Right lobe of liver (tissue), 4 donors: ENCODE measurements at regions not wholly inside any gene's neighbourhood (a gene's known extent, or its start where the extent isn't known, plus 50 kb on each side); places are given as distances from the start of the nearest gene placed in this dataset.

Experiments used
- POLR2A ChIP-seq: fragments of 450-650 bp; IDR thresholded peaks from one replicate; pipeline ENCODE4 v1.6.1; 2017; ENCODE audit warnings: antibody characterized with exemption, mild to moderate bottlenecking
- TF ChIP-seq, protein P1 (sequence below), 4 donors: fragments of 200-600 bp in 3 of 4; fragments of 450-650 bp in 1 of 4; IDR thresholded peaks; one replicate each; pipeline versions ENCODE4 v1.5.1 to v1.8.0; 2016 to 2022; ENCODE audit warnings: antibody characterized with exemption in 4 of 4, mild to moderate bottlenecking in 2 of 4
- donor health status: DM: no; HTN: no; CAD: no.
- donor health status: DM: no; HTN: no; CAD: no.
- donor health status: DM: no; HTN: yes; CAD: no.

DNA sequence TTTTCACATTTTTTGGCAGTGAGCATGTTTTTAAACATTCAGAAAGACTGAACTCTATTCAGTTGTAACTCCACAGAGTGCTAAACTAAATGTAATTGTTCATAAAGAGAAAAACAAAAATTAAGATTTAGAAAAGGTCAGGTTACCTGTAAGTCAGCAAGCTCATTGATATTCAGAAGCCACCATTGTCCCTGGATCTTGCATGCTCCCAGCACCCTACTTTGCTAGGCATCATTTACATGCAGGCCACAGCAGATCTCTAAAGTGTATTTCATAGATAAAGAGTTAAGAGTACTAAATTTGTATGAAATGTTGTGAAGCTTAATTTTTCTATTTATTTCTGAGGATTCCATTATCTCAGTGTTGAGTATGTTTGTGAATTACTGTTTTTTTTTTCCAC lies 64.8 kb upstream of the CDH19 start:
- no peak for TF ChIP-seq POLR2A
- TF ChIP-seq, protein P1, sequence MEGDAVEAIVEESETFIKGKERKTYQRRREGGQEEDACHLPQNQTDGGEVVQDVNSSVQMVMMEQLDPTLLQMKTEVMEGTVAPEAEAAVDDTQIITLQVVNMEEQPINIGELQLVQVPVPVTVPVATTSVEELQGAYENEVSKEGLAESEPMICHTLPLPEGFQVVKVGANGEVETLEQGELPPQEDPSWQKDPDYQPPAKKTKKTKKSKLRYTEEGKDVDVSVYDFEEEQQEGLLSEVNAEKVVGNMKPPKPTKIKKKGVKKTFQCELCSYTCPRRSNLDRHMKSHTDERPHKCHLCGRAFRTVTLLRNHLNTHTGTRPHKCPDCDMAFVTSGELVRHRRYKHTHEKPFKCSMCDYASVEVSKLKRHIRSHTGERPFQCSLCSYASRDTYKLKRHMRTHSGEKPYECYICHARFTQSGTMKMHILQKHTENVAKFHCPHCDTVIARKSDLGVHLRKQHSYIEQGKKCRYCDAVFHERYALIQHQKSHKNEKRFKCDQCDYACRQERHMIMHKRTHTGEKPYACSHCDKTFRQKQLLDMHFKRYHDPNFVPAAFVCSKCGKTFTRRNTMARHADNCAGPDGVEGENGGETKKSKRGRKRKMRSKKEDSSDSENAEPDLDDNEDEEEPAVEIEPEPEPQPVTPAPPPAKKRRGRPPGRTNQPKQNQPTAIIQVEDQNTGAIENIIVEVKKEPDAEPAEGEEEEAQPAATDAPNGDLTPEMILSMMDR (IDR thresholded peaks at IDR 0.05) = no peak
